Gastroesophageal sphincter (tissue), 3 donors: ENCODE measurements at regions not wholly inside any gene's neighbourhood (a gene's known extent, or its start where the extent isn't known, plus 50 kb on each side); places are given as distances from the start of the nearest gene placed in this dataset.

ENCODE experiments used
- EP300 ChIP-seq: sonication (generic); formaldehyde crosslinking; IDR thresholded peaks from one replicate; pipeline ENCODE4 v1.6.1; 2017; ENCODE audit warnings: antibody characterized with exemption, mild to moderate bottlenecking
- POLR2A ChIP-seq, 2 donors: fragments of 450-650 bp; IDR thresholded peaks; one replicate each; pipeline ENCODE4 v1.6.1; 2017; ENCODE audit warnings: antibody characterized with exemption in 2 of 2, mild to moderate bottlenecking in 2 of 2, moderate library complexity in 1 of 2
- POLR2AphosphoS5 ChIP-seq: sonication (generic); formaldehyde crosslinking; IDR thresholded peaks from one replicate; pipeline ENCODE4 v1.6.1; 2017; ENCODE audit warnings: antibody characterized with exemption
- TF ChIP-seq, protein P1 (sequence below), 4 experiments: fragments of 200-600 bp in 2 of 4; fragments of 450-650 bp in 2 of 4; sonication (generic) in 1 of 4; IDR thresholded peaks; one replicate each; pipeline ENCODE4 v1.5.1; 2017 to 2019; ENCODE audit warnings: antibody characterized with exemption in 4 of 4, mild to moderate bottlenecking in 2 of 4, moderate library complexity in 2 of 4

DNA sequence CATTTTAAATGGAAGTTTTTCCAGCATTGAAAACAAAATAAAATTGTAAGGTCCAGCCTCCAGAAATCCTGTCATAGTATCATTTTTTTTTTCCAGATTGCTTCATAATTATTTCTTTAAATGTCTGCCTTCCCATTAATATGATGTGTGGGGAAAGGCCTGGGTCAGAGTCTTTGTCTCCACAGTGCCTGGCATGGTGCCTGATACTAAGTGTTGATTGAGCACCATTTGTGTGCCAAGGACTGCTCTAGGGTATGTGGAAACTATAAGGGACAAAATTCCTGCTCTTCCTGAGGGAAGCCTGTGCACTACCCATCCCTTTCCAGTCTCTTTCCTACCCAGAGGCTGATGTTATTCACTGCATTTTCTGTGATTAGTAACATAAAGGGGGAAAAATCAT lies 53.1 kb upstream of the BEND4 start:
- TF ChIP-seq, protein P1, sequence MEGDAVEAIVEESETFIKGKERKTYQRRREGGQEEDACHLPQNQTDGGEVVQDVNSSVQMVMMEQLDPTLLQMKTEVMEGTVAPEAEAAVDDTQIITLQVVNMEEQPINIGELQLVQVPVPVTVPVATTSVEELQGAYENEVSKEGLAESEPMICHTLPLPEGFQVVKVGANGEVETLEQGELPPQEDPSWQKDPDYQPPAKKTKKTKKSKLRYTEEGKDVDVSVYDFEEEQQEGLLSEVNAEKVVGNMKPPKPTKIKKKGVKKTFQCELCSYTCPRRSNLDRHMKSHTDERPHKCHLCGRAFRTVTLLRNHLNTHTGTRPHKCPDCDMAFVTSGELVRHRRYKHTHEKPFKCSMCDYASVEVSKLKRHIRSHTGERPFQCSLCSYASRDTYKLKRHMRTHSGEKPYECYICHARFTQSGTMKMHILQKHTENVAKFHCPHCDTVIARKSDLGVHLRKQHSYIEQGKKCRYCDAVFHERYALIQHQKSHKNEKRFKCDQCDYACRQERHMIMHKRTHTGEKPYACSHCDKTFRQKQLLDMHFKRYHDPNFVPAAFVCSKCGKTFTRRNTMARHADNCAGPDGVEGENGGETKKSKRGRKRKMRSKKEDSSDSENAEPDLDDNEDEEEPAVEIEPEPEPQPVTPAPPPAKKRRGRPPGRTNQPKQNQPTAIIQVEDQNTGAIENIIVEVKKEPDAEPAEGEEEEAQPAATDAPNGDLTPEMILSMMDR (IDR thresholded peaks at IDR 0.05): no peak
- TF ChIP-seq EP300 (no peak), POLR2A (IDR thresholded peaks at IDR 0.05) (no peak), POLR2AphosphoS5 (no peak)
